ENCODE measurements at regions not wholly inside any gene's neighbourhood (a gene's known extent, or its start where the extent isn't known, plus 50 kb on each side); places are given as distances from the start of the nearest gene placed in this dataset.

DNA sequence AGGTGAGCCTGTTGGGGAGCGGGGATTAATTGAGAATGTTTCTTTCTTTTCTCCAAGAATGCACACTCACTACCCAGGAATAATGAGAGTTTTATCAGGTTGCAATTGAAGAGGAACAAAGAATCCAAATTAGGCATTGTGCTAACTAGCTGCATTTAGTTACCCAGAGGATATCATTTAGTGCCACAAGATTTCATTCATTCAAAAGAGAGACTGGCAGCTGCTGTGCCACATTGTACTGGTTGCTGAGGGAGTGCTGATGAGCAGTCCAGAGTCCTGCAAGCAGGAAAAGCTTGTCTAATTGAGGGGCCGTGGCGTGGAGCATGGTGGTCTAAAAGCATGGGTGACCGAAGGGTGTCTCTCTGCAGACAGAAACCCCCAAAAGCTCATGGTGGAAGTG, 97.6 kb downstream of the CTAGE1 start:
- Mint-ChIP-seq H3K4me1 (peaks cover 0 to 7% (median 2%) of the 10 kb centered on the region in 4 donors), H3K9me3 (no peaks in the 10 kb centered on the region), H3K36me3 (no peaks in the 10 kb centered on the region), H3K27ac (no peak overlapping the region), H3K4me3 (no peak overlapping the region), H3K27me3 (no peaks in the 10 kb centered on the region)
- no peaks in the 10 kb centered on the region for H3K27me3 ChIP-seq (ENCODE audit: insufficient read depth, low read length)
- ChIA-PET POLR2A (ENCODE audit: partially characterized antibody) (no interaction called here), CTCF (ENCODE audit: partially characterized antibody) (no interaction called here)
- intact Hi-C loops (cut with micrococcal nuclease): no loop called here
- no peak for DNase-seq
- no peaks in the 10 kb centered on the region for H3K4me1 ChIP-seq (ENCODE audit: insufficient read depth, low read length)
- no peak overlapping the region for H3K4me3 ChIP-seq (ENCODE audit: low read length in 2 of 2)
- H3K9me3 ChIP-seq (ENCODE audit: control insufficient read depth in 1 of 2, low read length in 2 of 2): no peaks in the 10 kb centered on the region
- no peak overlapping the region for H3K27ac ChIP-seq (ENCODE audit: low read depth, low read length)
- H3K36me3 ChIP-seq (ENCODE audit: insufficient read depth, low read length): no peaks in the 10 kb centered on the region

DNA sequence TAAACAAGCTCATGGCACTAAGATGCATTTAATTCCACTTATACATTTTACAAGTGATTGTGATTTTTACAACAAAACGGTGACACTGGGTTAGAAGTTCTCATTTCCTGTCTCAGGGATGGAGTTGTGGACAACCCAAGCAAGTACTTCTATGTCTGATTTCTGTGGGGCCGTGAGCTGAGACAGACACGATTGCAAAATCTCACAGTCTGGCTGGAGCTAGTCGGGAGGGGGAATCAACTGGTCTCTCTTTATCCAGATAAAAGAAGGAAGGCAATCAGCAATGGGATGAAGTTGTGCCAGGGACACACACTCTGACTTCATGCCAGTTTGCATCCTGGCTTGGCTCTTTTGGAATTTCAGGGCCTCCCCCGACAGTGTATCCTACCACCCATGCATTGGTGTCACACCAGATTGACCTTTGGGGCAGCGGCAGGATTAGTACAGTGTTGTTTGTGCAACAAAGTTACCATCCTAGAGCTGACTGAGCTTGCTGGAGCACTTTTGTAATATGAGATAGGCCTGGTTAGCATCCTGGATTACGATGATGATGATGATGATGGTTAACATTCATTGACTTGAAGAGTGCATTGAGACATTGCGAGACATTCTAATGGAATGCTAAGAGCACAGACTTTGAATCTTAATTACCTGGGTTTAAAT, 98.8 kb downstream of the CTAGE1 start:
- intact Hi-C loops (cut with micrococcal nuclease): no loop called here
- Histone ChIP-seq H3K27me3 (ENCODE audit: insufficient read depth, low read length) (no peaks in the 10 kb centered on the region), H3K9me3 (ENCODE audit: control insufficient read depth in 1 of 2, low read length in 2 of 2) (no peaks in the 10 kb centered on the region), H3K27ac (ENCODE audit: low read depth, low read length) (no peak overlapping the region), H3K36me3 (ENCODE audit: insufficient read depth, low read length) (no peaks in the 10 kb centered on the region), H3K4me1 (ENCODE audit: insufficient read depth, low read length) (no peaks in the 10 kb centered on the region), H3K4me3 (ENCODE audit: low read length in 2 of 2) (no peak overlapping the region)
- Mint-ChIP-seq H3K36me3 (no peaks in the 10 kb centered on the region), H3K27me3 (no peaks in the 10 kb centered on the region), H3K4me3 (no peak overlapping the region), H3K4me1 (peaks cover 0 to under 1% (median 0%) of the 10 kb centered on the region in 4 donors), H3K9me3 (no peaks in the 10 kb centered on the region), H3K27ac (no peak overlapping the region)
- ChIA-PET CTCF (ENCODE audit: partially characterized antibody) (no interaction called here), POLR2A (ENCODE audit: partially characterized antibody) (no interaction called here)
- DNase-seq: no peak

DNA sequence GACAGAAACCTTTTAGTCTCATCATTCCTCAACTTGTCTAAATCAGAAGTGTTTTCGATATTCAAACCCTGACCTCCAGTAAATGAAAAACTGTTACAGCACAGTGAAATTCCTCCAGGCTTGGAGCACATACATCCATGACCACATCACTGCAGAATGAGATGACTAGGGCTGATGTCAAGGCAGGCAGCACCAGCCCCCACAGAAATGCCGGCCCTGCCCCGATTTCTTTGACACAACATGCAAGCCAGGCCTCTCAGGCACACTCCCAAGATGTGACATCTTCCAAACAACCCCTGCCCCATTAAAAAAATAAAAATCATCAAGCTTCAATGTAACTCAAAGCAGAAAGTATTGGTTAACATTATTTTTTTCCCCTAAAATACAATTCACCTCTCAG, 103.3 kb downstream of the CTAGE1 start:
- H3K27me3 Mint-ChIP-seq: no peaks in the 10 kb centered on the region
- no peak for DNase-seq
- ChIA-PET POLR2A (ENCODE audit: partially characterized antibody) (no interaction called here), CTCF (ENCODE audit: partially characterized antibody) (no interaction called here)
- Histone ChIP-seq H3K9me3 (ENCODE audit: control insufficient read depth in 1 of 2, low read length in 2 of 2) (no peaks in the 10 kb centered on the region), H3K27me3 (ENCODE audit: insufficient read depth, low read length) (no peaks in the 10 kb centered on the region), H3K36me3 (ENCODE audit: insufficient read depth, low read length) (no peaks in the 10 kb centered on the region), H3K4me3 (ENCODE audit: low read length in 2 of 2) (no peak overlapping the region), H3K4me1 (ENCODE audit: insufficient read depth, low read length) (no peaks in the 10 kb centered on the region), H3K27ac (ENCODE audit: low read depth, low read length) (no peak overlapping the region)
- H3K4me3 Mint-ChIP-seq: no peak overlapping the region
- no peaks in the 10 kb centered on the region for H3K36me3 Mint-ChIP-seq
- H3K9me3 Mint-ChIP-seq: peaks cover 0 to 3% (median 0%) of the 10 kb centered on the region in 8 donors
- H3K27ac Mint-ChIP-seq: no peak overlapping the region
- no peaks in the 10 kb centered on the region for H3K4me1 Mint-ChIP-seq
- intact Hi-C loops (cut with micrococcal nuclease): no loop called here

DNA sequence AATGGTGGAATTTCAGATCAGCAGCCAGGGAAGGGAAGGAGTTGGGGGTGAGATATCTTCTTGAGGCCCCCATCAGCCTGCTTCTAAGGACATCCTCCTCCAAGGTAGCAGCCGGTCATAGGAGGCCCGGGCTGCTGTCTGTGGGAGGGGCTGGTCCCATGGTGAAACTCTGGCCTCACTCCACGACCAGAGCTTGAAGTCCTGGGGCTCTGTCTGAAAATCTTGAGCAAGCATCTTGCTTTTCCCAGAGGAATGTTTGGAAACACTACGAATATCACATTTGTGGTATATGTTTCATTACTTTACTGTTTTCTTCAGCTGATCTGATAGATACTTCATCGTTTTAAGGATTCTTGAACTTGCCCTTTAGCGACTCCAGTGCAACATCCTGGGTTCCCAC, 103.7 kb downstream of the CTAGE1 start:
- Histone ChIP-seq H3K27me3 (ENCODE audit: insufficient read depth, low read length) (no peaks in the 10 kb centered on the region), H3K4me1 (ENCODE audit: insufficient read depth, low read length) (no peaks in the 10 kb centered on the region), H3K27ac (ENCODE audit: low read depth, low read length) (no peak overlapping the region), H3K9me3 (ENCODE audit: control insufficient read depth in 1 of 2, low read length in 2 of 2) (no peaks in the 10 kb centered on the region), H3K4me3 (ENCODE audit: low read length in 2 of 2) (no peak overlapping the region), H3K36me3 (ENCODE audit: insufficient read depth, low read length) (no peaks in the 10 kb centered on the region)
- Mint-ChIP-seq H3K36me3 (no peaks in the 10 kb centered on the region), H3K4me1 (no peaks in the 10 kb centered on the region), H3K4me3 (no peak overlapping the region), H3K27ac (no peak overlapping the region), H3K9me3 (peaks cover 0 to 3% (median 0%) of the 10 kb centered on the region in 8 donors), H3K27me3 (no peaks in the 10 kb centered on the region)
- ChIA-PET POLR2A (ENCODE audit: partially characterized antibody) (no interaction called here), CTCF (ENCODE audit: partially characterized antibody) (no interaction called here)
- intact Hi-C loops (cut with micrococcal nuclease): no loop called here
- DNase-seq: no peak

DNA sequence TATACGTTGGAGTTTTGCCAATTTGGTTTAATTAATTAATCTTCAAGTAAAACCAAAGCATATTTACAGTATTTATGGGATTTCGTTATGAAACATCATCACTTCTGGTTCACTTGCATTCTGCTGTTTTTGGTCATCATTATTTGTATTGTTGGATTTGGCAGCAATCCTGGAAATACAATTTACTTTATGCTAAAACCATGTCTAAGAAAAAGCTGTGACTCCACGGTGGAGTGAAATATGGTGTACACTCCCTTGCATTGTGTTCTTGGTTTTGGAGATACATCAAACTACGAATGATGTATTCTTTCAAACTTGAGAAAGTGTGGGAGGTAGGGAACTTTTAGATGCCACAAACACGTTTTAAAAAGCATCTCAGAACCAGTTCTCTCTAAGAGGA, 106.4 kb downstream of the CTAGE1 start:
- DNase-seq: no peak
- no peak overlapping the region for H3K27ac ChIP-seq (ENCODE audit: low read depth, low read length)
- H3K4me3 ChIP-seq (ENCODE audit: low read length in 2 of 2): no peak overlapping the region
- H3K36me3 ChIP-seq (ENCODE audit: insufficient read depth, low read length): no peaks in the 10 kb centered on the region
- H3K27ac Mint-ChIP-seq: no peak overlapping the region
- H3K4me1 ChIP-seq (ENCODE audit: insufficient read depth, low read length): no peaks in the 10 kb centered on the region
- intact Hi-C loops (cut with micrococcal nuclease): no loop called here
- no peaks in the 10 kb centered on the region for H3K36me3 Mint-ChIP-seq
- ChIA-PET POLR2A (ENCODE audit: partially characterized antibody) (no interaction called here), CTCF (ENCODE audit: partially characterized antibody) (no interaction called here)
- no peaks in the 10 kb centered on the region for H3K4me1 Mint-ChIP-seq
- no peaks in the 10 kb centered on the region for H3K27me3 Mint-ChIP-seq
- no peak overlapping the region for H3K4me3 Mint-ChIP-seq
- H3K9me3 ChIP-seq (ENCODE audit: control insufficient read depth in 1 of 2, low read length in 2 of 2): no peaks in the 10 kb centered on the region
- H3K9me3 Mint-ChIP-seq: peaks cover 0 to 3% (median 0%) of the 10 kb centered on the region in 8 donors
- H3K27me3 ChIP-seq (ENCODE audit: insufficient read depth, low read length): no peaks in the 10 kb centered on the region

DNA sequence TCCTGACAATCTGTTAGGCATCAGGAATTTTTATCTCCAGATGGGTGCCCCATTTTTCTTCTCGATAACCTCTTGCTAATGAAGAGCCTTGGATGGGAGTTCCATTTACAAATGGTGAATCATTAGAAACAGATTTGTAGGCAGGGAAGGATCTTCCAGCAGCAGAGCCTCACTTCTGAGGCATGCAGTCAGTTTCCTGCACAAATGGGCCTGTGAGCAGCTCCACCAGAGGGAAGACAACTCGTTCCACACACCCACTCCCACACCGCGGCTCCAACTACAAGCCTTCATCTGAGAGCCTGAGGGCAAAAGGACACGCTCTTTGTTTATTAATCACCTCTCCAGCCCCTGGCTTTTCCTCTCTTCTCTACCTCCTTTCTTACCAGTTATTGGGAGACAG, 108.5 kb downstream of the CTAGE1 start:
- no peak overlapping the region for H3K27ac Mint-ChIP-seq
- peaks cover 0 to 10% (median under 1%) of the 10 kb centered on the region in 8 donors for H3K9me3 Mint-ChIP-seq
- H3K4me3 ChIP-seq (ENCODE audit: low read length in 2 of 2): no peak overlapping the region
- CTCF ChIA-PET (ENCODE audit: partially characterized antibody): interaction anchor here (1.2 kb wide), 1 partner anchor 313 kb away, joined by 3 read pairs; no protein-coding TSS in a partner anchor
- H3K4me1 ChIP-seq (ENCODE audit: insufficient read depth, low read length): no peaks in the 10 kb centered on the region
- no peaks in the 10 kb centered on the region for H3K4me1 Mint-ChIP-seq
- intact Hi-C loops (cut with micrococcal nuclease): no loop called here
- H3K4me3 Mint-ChIP-seq: no peak overlapping the region
- H3K27me3 ChIP-seq (ENCODE audit: insufficient read depth, low read length): no peaks in the 10 kb centered on the region
- no peaks in the 10 kb centered on the region for H3K36me3 ChIP-seq (ENCODE audit: insufficient read depth, low read length)
- H3K27ac ChIP-seq (ENCODE audit: low read depth, low read length): no peak overlapping the region
- H3K27me3 Mint-ChIP-seq: no peaks in the 10 kb centered on the region
- POLR2A ChIA-PET (ENCODE audit: partially characterized antibody): no interaction called here
- H3K9me3 ChIP-seq (ENCODE audit: control insufficient read depth in 1 of 2, low read length in 2 of 2): no peaks in the 10 kb centered on the region
- no peaks in the 10 kb centered on the region for H3K36me3 Mint-ChIP-seq
- DNase-seq: no peak

DNA sequence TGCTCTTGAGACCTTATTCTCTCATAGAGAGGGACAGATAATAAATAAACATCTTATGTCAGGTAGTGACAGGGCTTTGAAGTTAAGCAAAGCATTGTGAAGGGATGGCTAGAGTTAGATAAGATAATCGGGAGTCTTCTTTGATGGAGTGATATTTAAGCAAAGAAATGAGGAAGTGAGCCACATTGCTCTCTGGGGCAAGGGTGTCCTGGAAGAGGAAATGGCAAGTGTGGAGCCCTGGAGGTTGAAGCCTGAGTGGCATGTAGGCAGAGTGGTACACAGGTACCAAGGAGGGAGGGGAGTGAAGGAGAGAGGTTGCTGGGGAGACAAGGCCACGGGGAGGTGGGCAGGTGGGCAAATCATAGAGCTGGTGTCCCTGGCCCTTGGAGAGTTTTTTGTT, 110.2 kb downstream of the CTAGE1 start:
- intact Hi-C loops (cut with micrococcal nuclease): no loop called here
- POLR2A ChIA-PET (ENCODE audit: partially characterized antibody): no interaction called here
- no peaks in the 10 kb centered on the region for H3K4me1 Mint-ChIP-seq
- Histone ChIP-seq H3K9me3 (ENCODE audit: control insufficient read depth in 1 of 2, low read length in 2 of 2) (no peaks in the 10 kb centered on the region), H3K27ac (ENCODE audit: low read depth, low read length) (no peak overlapping the region), H3K4me1 (ENCODE audit: insufficient read depth, low read length) (no peaks in the 10 kb centered on the region), H3K36me3 (ENCODE audit: insufficient read depth, low read length) (no peaks in the 10 kb centered on the region), H3K4me3 (ENCODE audit: low read length in 2 of 2) (no peak overlapping the region), H3K27me3 (ENCODE audit: insufficient read depth, low read length) (no peaks in the 10 kb centered on the region)
- no peak for DNase-seq
- H3K27ac Mint-ChIP-seq: no peak overlapping the region
- no peaks in the 10 kb centered on the region for H3K36me3 Mint-ChIP-seq
- CTCF ChIA-PET (ENCODE audit: partially characterized antibody): no interaction called here
- H3K4me3 Mint-ChIP-seq: no peak overlapping the region
- no peaks in the 10 kb centered on the region for H3K27me3 Mint-ChIP-seq
- H3K9me3 Mint-ChIP-seq: peaks cover 0 to 10% (median under 1%) of the 10 kb centered on the region in 8 donors

DNA sequence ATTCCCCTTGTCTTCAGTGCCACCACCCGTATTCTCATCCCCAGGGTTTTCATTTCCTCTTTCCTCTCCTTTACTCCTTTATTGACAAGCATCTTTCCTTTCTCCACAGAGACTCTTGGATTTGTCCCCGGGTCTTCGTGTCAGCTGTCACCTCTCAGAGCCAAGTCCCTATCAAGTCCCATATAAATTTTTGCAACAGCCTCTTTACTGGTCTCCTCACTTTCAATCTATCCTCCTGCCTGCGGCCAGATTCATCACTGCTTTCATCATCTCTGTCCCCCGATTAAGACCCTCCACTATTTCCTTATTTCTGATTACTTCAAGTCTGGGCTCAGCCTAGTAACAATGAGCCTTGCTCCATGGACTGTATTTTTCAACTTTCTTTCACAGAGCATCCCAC, 113.8 kb downstream of the CTAGE1 start:
- H3K27ac ChIP-seq (ENCODE audit: low read depth, low read length): no peak overlapping the region
- intact Hi-C loops (cut with micrococcal nuclease): no loop called here
- peak overlapping the region in 1 of 7 donors; percentile 69 for H3K27ac Mint-ChIP-seq
- H3K9me3 Mint-ChIP-seq: peaks cover 0 to 10% (median under 1%) of the 10 kb centered on the region in 8 donors
- DNase-seq: no peak
- H3K27me3 Mint-ChIP-seq: peaks cover 0 to 3% of the 10 kb centered on the region in 2 donors
- H3K36me3 ChIP-seq (ENCODE audit: insufficient read depth, low read length): no peaks in the 10 kb centered on the region
- POLR2A ChIA-PET (ENCODE audit: partially characterized antibody): no interaction called here
- H3K4me1 ChIP-seq (ENCODE audit: insufficient read depth, low read length): no peaks in the 10 kb centered on the region
- CTCF ChIA-PET (ENCODE audit: partially characterized antibody): no interaction called here
- no peaks in the 10 kb centered on the region for H3K27me3 ChIP-seq (ENCODE audit: insufficient read depth, low read length)
- no peak overlapping the region for H3K4me3 ChIP-seq (ENCODE audit: low read length in 2 of 2)
- H3K36me3 Mint-ChIP-seq: no peaks in the 10 kb centered on the region
- no peaks in the 10 kb centered on the region for H3K9me3 ChIP-seq (ENCODE audit: control insufficient read depth in 1 of 2, low read length in 2 of 2)
- peaks cover 0 to 2% (median 0%) of the 10 kb centered on the region in 4 donors for H3K4me1 Mint-ChIP-seq
- H3K4me3 Mint-ChIP-seq: no peak overlapping the region

Measured in CD4-positive, alpha-beta memory T cell (primary cell).